Colonic mucosa (tissue), 4 donors: ENCODE measurements at regions not wholly inside any gene's neighbourhood (a gene's known extent, or its start where the extent isn't known, plus 50 kb on each side); places are given as distances from the start of the nearest gene placed in this dataset.

Experiments used
- DNase-seq: peaks from one replicate; pipeline ENCODE4 v3.0.0-alpha.2; 2020
- H3K27ac ChIP-seq: fragments of 200-600 bp; one replicate; pipeline ENCODE4 v1.8.0; 2021
- H3K27me3 ChIP-seq: fragments of 200-600 bp; one replicate; pipeline ENCODE4 v1.8.0; 2021
- H3K36me3 ChIP-seq: fragments of 200-600 bp; one replicate; pipeline ENCODE4 v1.8.0; 2021
- H3K4me1 ChIP-seq: fragments of 200-600 bp; one replicate; pipeline ENCODE4 v1.8.0; 2021; ENCODE audit warnings: mild to moderate bottlenecking
- H3K4me3 ChIP-seq: fragments of 200-600 bp; one replicate; pipeline ENCODE4 v1.8.0; 2021
- H3K9ac ChIP-seq, 2 donors: one replicate each; pipeline ENCODE4 v1.7.0; 2013; ENCODE audit warnings: control low read depth in 2 of 2, low read depth in 2 of 2, low read length in 2 of 2
- H3K9me3 ChIP-seq: fragments of 200-600 bp; one replicate; pipeline ENCODE4 v1.8.0; 2021
- CTCF ChIP-seq: fragments of 200-600 bp; IDR thresholded peaks from one replicate; pipeline ENCODE4 v1.8.0; 2022; ENCODE audit warnings: antibody characterized with exemption, mild to moderate bottlenecking
- intact Hi-C: fragments of 100-400 bp; cut with DNase I; formaldehyde crosslinking; loops from one replicate; pipeline ENCODE4 v1.14.1; 2022
- donor health status: healthy.
- donor health status: DM: no; HTN: no; CAD: no.
- donor health status: DM: no; HTN: no; CAD: no.

GRCh38 chr15:53324061-53324460 is 435.4 kb downstream of the WDR72 start:
- no peak for TF ChIP-seq CTCF
- intact Hi-C loops, result no loop called here
- no peaks in the 10 kb centered on the region for H3K9me3 ChIP-seq
- no peak overlapping the region for H3K27ac ChIP-seq
- no peaks in the 10 kb centered on the region for H3K36me3 ChIP-seq
- H3K9ac ChIP-seq, result no peak overlapping the region
- no peak overlapping the region for H3K4me3 ChIP-seq
- no peak for DNase-seq
- H3K27me3 ChIP-seq, result no peaks in the 10 kb centered on the region
- no peaks in the 10 kb centered on the region for H3K4me1 ChIP-seq

DNA sequence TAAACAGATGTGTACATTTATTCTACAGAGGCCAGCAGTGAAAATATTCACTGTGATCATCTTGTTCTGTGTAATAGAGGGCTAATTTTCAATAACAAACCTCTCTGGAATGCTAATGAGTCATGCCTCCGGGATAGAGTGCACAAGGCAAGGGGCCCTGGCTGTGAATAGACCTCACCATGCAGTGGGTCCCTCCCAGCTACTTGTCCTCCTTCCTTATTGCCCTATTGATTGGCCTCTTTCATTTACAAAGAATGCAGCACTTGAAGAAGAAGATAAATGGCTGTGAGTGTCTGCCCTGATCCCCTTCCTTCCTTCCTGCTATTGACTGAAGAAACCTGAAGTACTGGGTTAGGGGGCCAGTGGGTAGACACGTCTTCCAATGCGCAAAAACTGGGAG is 436.3 kb downstream of the WDR72 start:
- intact Hi-C loops, result no loop called here
- Histone ChIP-seq H3K9ac (no peak overlapping the region), H3K9me3 (no peaks in the 10 kb centered on the region), H3K27me3 (no peaks in the 10 kb centered on the region), H3K4me1 (no peaks in the 10 kb centered on the region), H3K4me3 (no peak overlapping the region), H3K36me3 (no peaks in the 10 kb centered on the region), H3K27ac (no peak overlapping the region)
- TF ChIP-seq CTCF, result no peak
- DNase-seq, result no peak

DNA sequence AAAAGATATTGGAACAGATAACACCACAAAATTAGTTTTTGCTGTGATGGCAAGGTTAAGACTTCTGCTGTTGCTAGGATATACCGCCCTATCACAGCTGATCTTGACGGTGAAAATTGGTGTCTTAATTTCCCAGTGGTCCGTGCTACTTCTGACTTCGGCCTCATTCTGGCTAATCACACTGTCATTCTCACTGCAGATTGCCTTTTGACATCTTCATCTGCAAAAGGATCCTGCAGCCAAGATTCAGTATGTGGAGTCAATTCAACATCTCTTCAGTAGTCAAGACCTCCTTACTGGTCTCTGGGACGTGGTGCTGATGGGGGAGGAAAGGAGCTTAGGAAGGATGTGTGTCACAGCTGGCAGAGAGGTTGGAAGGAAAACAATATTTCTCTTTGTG is 438.6 kb downstream of the WDR72 start:
- Histone ChIP-seq H3K36me3 (no peaks in the 10 kb centered on the region), H3K27ac (no peak overlapping the region), H3K4me1 (no peaks in the 10 kb centered on the region), H3K9ac (no peak overlapping the region), H3K27me3 (no peaks in the 10 kb centered on the region), H3K9me3 (no peaks in the 10 kb centered on the region), H3K4me3 (no peak overlapping the region)
- no peak for DNase-seq
- no peak for TF ChIP-seq CTCF
- intact Hi-C loops, result no loop called here

GRCh38 chr15:53312707-53313106 is 446.8 kb downstream of the WDR72 start:
- no peak overlapping the region for H3K27ac ChIP-seq
- no peak for DNase-seq

GRCh38 chr15:53310709-53311108 is 448.8 kb downstream of the WDR72 start:
- H3K27ac ChIP-seq, result no peak overlapping the region
- H3K36me3 ChIP-seq, result no peaks in the 10 kb centered on the region
- H3K4me3 ChIP-seq, result no peak overlapping the region
- intact Hi-C loops, result no loop called here
- no peak for TF ChIP-seq CTCF
- no peaks in the 10 kb centered on the region for H3K9me3 ChIP-seq
- H3K9ac ChIP-seq, result no peak overlapping the region
- H3K27me3 ChIP-seq, result no peaks in the 10 kb centered on the region
- DNase-seq, result no peak
- no peaks in the 10 kb centered on the region for H3K4me1 ChIP-seq

More at GRCh38 chr15:53312707-53313106, 446.8 kb downstream of the WDR72 start:
- intact Hi-C loops, result no loop called here
- no peak for TF ChIP-seq CTCF
- H3K9me3 ChIP-seq, result no peaks in the 10 kb centered on the region
- H3K4me3 ChIP-seq, result no peak overlapping the region
- no peaks in the 10 kb centered on the region for H3K36me3 ChIP-seq
- H3K27me3 ChIP-seq, result no peaks in the 10 kb centered on the region
- H3K4me1 ChIP-seq, result no peaks in the 10 kb centered on the region
- no peak overlapping the region for H3K9ac ChIP-seq
